ENCODE measurements at regions not wholly inside any gene's neighbourhood (a gene's known extent, or its start where the extent isn't known, plus 50 kb on each side); places are given as distances from the start of the nearest gene placed in this dataset.
A peak's percentile ranks its signal among the peaks of the same experiment; 100 is the strongest.

- Mint-ChIP-seq H3K9me3 (ENCODE audit: low read depth) (no peaks in the 10 kb centered on the region), H3K4me3 (ENCODE audit: low read depth) (no peak overlapping the region), H3K27me3 (no peaks in the 10 kb centered on the region), H3K27ac (no peak overlapping the region), H3K4me1 (ENCODE audit: low read depth) (peaks cover 13% of the 10 kb centered on the region), H3K36me3 (ENCODE audit: insufficient read depth) (no peaks in the 10 kb centered on the region)
- TF ChIP-seq CTCF (IDR thresholded peaks at IDR 0.05; ENCODE audit: unreplicated experiment), result no peak
- DNase-seq (ENCODE audit: low spot score, unreplicated experiment), result no peak
Measured at GRCh38 chr12:24431872-24432271, 482.4 kb upstream of the SOX5 start.

GRCh38 chr12:24427776-24428175 is 478.3 kb upstream of the SOX5 start:
- Mint-ChIP-seq H3K4me1 (ENCODE audit: low read depth) (peaks cover 15% of the 10 kb centered on the region), H3K27me3 (no peaks in the 10 kb centered on the region), H3K4me3 (ENCODE audit: low read depth) (no peak overlapping the region), H3K27ac (peak overlapping the region; percentile 16), H3K36me3 (ENCODE audit: insufficient read depth) (no peaks in the 10 kb centered on the region), H3K9me3 (ENCODE audit: low read depth) (no peaks in the 10 kb centered on the region)
- DNase-seq (ENCODE audit: low spot score, unreplicated experiment), result no peak
- TF ChIP-seq CTCF (IDR thresholded peaks at IDR 0.05; ENCODE audit: unreplicated experiment), result no peak

- DNase-seq (ENCODE audit: low spot score, unreplicated experiment), result no peak
- H3K27ac Mint-ChIP-seq, result peak overlapping the region; percentile 42
- no peak overlapping the region for H3K4me3 Mint-ChIP-seq (ENCODE audit: low read depth)
- peaks cover 15% of the 10 kb centered on the region for H3K4me1 Mint-ChIP-seq (ENCODE audit: low read depth)
- H3K36me3 Mint-ChIP-seq (ENCODE audit: insufficient read depth), result no peaks in the 10 kb centered on the region
- peaks cover 7% of the 10 kb centered on the region for H3K9me3 Mint-ChIP-seq (ENCODE audit: low read depth)
- TF ChIP-seq CTCF (IDR thresholded peaks at IDR 0.05; ENCODE audit: unreplicated experiment), result no peak
- H3K27me3 Mint-ChIP-seq, result no peaks in the 10 kb centered on the region
Measured at GRCh38 chr12:24425601-24425970, 476.1 kb upstream of the SOX5 start.

- Mint-ChIP-seq H3K27ac (no peak overlapping the region), H3K4me3 (ENCODE audit: low read depth) (no peak overlapping the region), H3K36me3 (ENCODE audit: insufficient read depth) (no peaks in the 10 kb centered on the region), H3K27me3 (no peaks in the 10 kb centered on the region), H3K9me3 (ENCODE audit: low read depth) (peaks cover 7% of the 10 kb centered on the region), H3K4me1 (ENCODE audit: low read depth) (peaks cover 15% of the 10 kb centered on the region)
- no peak for TF ChIP-seq CTCF (IDR thresholded peaks at IDR 0.05; ENCODE audit: unreplicated experiment)
- no peak for DNase-seq (ENCODE audit: low spot score, unreplicated experiment)
Measured at GRCh38 chr12:24424889-24425600, 475.6 kb upstream of the SOX5 start.

GRCh38 chr12:24424376-24424775 is 474.9 kb upstream of the SOX5 start:
- H3K27ac Mint-ChIP-seq, result no peak overlapping the region
- peaks cover 7% of the 10 kb centered on the region for H3K9me3 Mint-ChIP-seq (ENCODE audit: low read depth)
- no peak for DNase-seq (ENCODE audit: low spot score, unreplicated experiment)
- no peaks in the 10 kb centered on the region for H3K27me3 Mint-ChIP-seq
- H3K36me3 Mint-ChIP-seq (ENCODE audit: insufficient read depth), result no peaks in the 10 kb centered on the region
- H3K4me3 Mint-ChIP-seq (ENCODE audit: low read depth), result no peak overlapping the region
- H3K4me1 Mint-ChIP-seq (ENCODE audit: low read depth), result peaks cover 15% of the 10 kb centered on the region
- TF ChIP-seq CTCF (IDR thresholded peaks at IDR 0.05; ENCODE audit: unreplicated experiment), result no peak
